GM18519 (cell line): ENCODE measurements at regions not wholly inside any gene's neighbourhood (a gene's known extent, or its start where the extent isn't known, plus 50 kb on each side); places are given as distances from the start of the nearest gene placed in this dataset.

Experiments used
- ATAC-seq: cut with Tn5 transposase; IDR thresholded peaks from one replicate; pipeline ENCODE4 v1.9.1; 2021; ENCODE audit warnings: mild to moderate bottlenecking, moderate library complexity; ENCODE audit not compliant: unreplicated experiment, low FRiP score

DNA sequence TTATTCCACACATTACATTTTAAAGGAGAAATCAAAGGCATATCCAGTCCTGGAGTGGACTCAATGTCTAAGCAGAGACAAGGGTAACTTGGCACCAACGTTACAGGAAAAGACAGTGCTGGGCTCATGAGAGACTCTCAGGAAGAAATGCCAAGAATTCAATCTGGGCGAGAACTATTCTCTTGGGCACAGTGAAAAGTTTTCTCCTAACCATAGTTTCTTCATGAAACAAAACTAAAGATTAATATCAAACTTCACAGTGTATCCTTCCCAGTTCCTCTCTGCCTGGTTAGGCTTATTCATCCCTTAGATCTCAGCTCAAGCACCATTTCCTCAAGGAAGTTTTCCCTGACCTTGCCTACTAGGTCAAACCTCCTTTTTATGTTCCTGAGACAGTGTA lies 109.4 kb upstream of the TLL1 start:
- no peak for ATAC-seq

DNA sequence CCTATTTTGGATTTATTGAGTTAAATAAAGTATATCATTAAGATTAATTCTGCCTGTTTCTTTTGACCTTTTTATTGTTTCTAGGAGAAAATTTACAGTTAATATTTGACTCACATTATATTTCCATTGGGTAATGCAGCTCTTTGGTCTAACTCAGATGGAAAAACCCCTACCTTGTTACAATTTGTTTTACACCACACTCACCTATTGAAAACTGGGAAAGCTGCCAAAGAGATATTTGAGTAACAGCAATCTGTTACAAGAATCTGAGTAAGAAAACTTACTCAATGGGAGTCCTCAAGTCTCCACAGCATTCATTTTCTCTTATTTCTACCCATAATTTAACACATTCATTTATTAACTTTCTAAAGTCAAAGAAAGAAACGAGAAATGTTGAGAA lies 108.0 kb upstream of the TLL1 start:
- ATAC-seq: no peak

- ATAC-seq: no peak
These were observed 107.0 kb upstream of the TLL1 start for GRCh38 chr4:165766018-165766417.

DNA sequence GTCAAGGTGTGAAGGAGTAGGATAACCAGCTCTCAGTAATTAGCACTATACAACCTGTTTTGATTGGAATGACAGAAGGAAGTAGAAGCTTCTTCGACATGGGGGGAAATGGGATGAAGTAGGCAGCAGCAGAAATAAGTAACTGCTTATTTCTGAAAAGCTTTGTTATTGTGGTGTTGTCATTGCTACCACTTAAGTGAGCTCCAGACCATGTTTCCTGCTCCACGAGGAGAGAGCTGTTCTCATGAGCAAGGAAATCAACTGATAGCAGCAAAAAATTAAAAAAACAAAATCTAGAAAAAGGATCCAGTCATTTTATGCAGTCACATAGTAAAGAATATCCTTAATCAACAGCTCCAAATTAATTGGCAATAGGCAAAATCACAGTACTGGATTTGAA lies 106.1 kb upstream of the TLL1 start:
- ATAC-seq: no peak

DNA sequence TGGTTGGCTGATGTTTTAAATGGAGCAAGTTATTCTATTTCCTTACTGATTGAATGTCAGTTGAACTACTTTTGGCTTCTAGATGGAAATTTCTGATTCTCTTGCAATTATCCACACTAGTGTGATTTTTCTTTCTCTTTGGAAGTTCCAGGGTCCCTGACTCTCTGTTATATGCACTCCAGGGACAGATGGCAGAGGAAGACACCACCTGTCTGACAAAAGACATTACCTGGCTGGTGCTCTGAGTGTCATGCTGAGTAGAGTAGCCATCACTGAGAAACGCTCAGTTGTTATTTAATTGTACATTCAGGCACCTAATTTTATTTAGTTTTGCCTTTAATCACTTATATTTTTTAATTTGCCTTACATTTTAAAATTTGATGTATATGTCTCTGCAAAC lies 105.4 kb upstream of the TLL1 start:
- no peak for ATAC-seq

GRCh38 chr4:165768281-165768680 lies 104.8 kb upstream of the TLL1 start:
- ATAC-seq: no peak

DNA sequence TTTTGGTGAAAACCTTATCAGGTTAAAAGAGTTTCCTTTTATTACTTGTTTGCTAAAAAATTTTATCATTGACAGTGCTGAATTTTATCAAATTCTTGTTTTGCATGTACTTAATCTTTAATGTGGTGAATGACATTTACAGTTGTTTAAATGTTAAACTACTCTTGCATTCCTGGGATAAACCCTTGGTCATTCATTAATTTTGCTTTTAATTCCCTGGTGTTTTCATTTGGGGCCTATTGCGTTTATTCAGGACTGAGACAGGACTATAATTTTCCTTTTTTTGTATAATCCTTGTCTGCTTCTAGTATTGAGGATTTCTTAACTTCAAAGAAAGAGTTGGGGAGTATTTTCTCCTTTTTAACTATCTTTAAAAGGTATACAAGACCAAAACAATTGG lies 98.7 kb upstream of the TLL1 start:
- no peak for ATAC-seq

- ATAC-seq: no peak
These were observed 92.9 kb upstream of the TLL1 start for GRCh38 chr4:165779950-165780670.

- ATAC-seq: no peak
These were observed 92.3 kb upstream of the TLL1 start for GRCh38 chr4:165780735-165781134.

DNA sequence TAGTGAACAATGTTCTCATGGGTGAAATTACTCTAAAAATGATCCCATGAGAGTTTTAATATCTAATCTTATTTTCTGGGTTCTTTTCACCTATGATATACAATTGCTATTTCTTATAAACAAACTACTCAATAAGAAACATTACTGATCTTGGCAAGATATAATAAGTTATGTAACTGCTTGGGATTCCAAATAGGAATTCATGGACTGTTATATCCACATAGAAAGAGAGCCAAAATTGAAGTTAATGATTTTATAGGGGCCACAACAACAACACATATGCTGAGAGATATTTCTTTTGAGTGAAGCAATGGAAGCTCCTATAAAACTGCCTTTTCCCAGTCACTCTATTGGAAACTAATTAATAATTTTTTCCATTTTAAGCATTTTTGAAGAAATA lies 90.4 kb upstream of the TLL1 start:
- no peak for ATAC-seq

GRCh38 chr4:165783626-165784025 lies 89.4 kb upstream of the TLL1 start:
- no peak for ATAC-seq

- no peak for ATAC-seq
These were observed 88.4 kb upstream of the TLL1 start for GRCh38 chr4:165784672-165785071.

- ATAC-seq: no peak
These were observed 87.7 kb upstream of the TLL1 start for GRCh38 chr4:165785337-165785736.

DNA sequence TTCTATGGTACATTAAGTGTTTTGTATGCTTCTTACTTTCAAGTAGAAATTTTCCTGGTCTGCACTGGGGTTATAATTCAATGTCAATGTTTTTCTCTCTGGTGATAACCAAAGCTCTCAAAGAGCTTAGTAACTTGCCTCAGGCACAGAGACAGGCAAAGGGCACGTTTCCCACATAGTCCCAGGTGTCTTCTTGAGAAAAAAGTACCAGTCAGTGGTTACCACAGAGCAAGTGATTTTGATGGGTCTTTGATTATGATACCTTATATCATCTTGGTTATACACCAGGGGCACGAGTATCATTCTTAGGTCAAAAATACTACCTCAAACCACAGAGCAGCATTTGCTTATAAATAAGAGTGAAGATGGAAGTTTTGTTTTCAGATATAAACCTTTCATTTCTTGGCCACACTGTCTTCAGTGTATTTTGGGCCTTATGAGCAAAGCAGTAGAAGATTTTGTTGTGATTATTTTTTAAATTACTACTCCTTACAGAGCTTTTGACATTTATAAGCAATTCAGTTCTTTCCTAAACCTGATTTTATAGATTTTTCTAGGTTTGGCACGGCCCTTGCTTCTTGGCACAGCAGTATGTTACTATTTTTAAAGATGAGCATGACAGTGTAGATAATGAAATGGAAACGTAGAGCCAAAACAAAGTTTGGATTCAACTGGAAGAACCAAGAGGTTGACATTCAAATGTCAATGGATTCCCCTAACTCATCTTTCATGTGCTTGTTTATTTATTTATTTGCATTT lies 85.3 kb upstream of the TLL1 start:
- ATAC-seq: no peak

GRCh38 chr4:165788686-165789463 lies 84.2 kb upstream of the TLL1 start:
- no peak for ATAC-seq

GRCh38 chr4:165793236-165793635 lies 79.8 kb upstream of the TLL1 start:
- ATAC-seq: no peak

DNA sequence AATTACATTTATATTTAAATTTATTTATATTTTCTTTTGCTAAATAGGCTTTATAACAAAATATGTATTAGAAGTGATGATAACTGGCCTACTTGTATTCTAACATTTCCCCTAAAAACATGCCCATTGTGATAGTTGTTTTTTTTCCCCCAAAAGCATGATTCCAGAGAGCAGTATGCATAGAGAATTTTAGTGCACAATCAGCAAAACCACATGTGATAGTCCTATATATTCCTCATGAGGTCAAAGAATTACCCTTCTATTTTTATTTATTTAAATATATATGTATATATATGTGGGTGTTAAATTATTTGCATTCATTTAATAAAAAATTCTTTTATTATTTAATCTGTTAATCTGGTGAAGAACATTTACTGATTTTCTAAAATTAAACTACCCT lies 78.2 kb upstream of the TLL1 start:
- no peak for ATAC-seq

- ATAC-seq: no peak
These were observed 73.6 kb upstream of the TLL1 start for GRCh38 chr4:165799384-165799815.

DNA sequence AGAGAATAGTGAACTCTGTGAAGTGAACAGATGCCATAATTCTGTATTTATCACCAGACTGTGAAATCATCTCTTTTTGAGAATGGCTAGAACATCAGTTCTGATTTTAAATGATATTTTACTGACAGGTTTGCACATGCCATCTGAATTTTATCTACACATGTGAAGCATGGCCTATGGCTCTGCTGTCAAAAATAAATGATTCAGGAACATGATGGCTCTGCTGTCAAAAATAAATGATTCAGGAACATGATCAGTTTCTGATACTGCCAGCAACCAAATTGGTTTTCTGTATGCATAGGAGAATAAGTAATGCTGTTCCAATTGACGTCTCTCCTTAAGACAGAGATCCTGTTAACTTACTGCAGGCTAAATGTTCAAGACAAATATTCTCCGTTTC lies 70.6 kb upstream of the TLL1 start:
- ATAC-seq: no peak

DNA sequence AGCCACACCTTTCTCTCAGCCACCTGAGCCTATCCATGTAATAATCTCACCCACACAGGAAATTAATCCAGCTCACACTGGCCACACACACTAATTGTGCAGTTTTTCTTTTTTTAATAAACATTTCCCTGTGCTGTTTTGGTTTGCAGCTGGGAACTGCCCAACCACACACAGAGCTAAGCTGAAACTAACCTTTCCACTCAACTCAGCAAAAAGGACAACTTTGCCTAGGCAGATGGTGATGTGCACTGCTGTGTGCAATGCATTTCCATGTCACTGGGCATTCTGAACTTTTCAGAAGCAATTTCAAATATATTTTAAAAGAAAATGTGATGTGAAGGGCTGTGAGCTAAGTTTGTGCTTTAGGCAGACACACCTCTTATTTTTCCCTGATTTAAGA lies 70.0 kb upstream of the TLL1 start:
- ATAC-seq: no peak

DNA sequence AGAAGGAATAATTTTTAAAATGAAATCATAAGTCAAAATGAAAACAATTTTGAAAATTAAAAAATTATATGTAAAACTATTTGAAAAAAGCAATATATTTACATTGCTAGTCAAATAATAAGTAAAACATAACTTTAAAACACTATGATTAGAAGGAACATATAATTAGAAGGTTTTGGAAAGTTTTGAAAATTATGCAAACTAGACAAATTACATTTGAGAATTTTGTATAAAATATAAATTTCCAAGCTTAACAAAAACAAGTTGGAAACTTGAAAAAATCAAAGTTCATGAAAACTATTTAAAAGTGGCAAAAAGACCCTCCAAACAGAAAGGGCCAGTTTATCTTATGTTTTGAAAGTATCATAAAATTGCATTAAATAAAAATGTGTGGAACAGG lies 67.6 kb upstream of the TLL1 start:
- ATAC-seq: no peak
